ENCODE measurements at regions not wholly inside any gene's neighbourhood (a gene's known extent, or its start where the extent isn't known, plus 50 kb on each side); places are given as distances from the start of the nearest gene placed in this dataset.

- no peak for TF ChIP-seq POLR2A (IDR thresholded peaks at IDR 0.05)
- TF ChIP-seq CTCF (IDR thresholded peaks at IDR 0.05), result no peak
These were observed 213.1 kb upstream of the DCN start for GRCh38 chr12:91395628-91396135.

Data from right lobe of liver (tissue), 4 donors.